ENCODE measurements at regions not wholly inside any gene's neighbourhood (a gene's known extent, or its start where the extent isn't known, plus 50 kb on each side); places are given as distances from the start of the nearest gene placed in this dataset.

DNA sequence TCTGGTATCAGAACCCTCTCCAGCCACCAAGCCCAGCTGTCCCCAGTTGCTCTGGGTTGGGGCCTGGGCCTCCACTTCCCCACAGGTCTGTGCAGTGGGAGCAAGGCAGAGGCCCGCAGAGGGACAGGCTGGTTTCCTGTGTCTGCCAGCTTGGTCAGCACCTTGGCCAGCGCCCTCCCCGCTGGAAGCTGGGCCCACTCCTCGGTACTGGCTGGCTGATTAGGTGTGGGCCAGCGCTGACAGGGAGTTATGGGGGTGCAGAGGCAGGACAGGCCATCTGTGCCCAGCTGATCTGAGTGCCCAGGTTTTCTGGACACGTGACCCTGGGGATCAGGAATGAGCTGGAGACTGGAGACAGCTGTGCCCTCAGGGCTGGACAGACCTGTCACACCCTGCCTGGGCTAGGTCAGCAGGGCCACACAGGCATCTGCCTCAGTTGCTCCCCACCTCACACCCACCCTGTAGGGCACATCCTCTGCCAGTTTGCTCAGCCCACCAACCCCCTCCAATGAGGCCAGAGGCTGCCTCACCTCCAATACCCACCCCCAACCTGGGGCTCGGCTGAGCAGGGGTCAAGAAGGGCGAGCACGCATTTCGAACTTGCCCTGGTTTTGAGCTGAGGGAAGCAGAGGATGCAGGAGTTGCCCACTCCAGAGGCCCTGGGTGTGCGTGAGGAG lies 175.3 kb downstream of the IGLL1 start:
- Histone ChIP-seq H3K4me3 (replicated peaks in 1 of 2; ENCODE audit: low read depth in 1 of 2, low read length in 2 of 2) (no peak overlapping the region), H3K27ac (ENCODE audit: low read depth, low read length) (no peak overlapping the region), H4K20me1 (ENCODE audit: insufficient read depth) (no peaks in the 10 kb centered on the region), H3K36me3 (ENCODE audit: control insufficient read depth in 1 of 2, insufficient read depth in 2 of 2, low read length in 2 of 2) (no peaks in the 10 kb centered on the region), H3K79me2 (ENCODE audit: insufficient read depth, low read length) (no peaks in the 10 kb centered on the region), H3K9me3 (ENCODE audit: control insufficient read depth in 1 of 2, insufficient read depth in 1 of 2, low read depth in 1 of 2, low read length in 2 of 2) (no peaks in the 10 kb centered on the region), H2AFZ (ENCODE audit: low read depth, low read length, poor library complexity, severe bottlenecking) (no peak overlapping the region), H3K9me2 (ENCODE audit: insufficient read depth) (no peaks in the 10 kb centered on the region), H3K27me3 (ENCODE audit: insufficient read depth, low read length) (peaks cover 3% of the 10 kb centered on the region; the same call in 1 of the 2 replicates), H3K4me1 (ENCODE audit: control insufficient read depth in 1 of 2, insufficient read depth in 2 of 2, low read length in 2 of 2) (peaks cover 11 to 17% of the 10 kb centered on the region in 2 experiments; a peak in 3 of 4 replicates), H3K9ac (ENCODE audit: low read length) (no peak overlapping the region), H3K4me2 (ENCODE audit: low read length) (no peak overlapping the region)
- no peak for DNase-seq (ENCODE audit: low read depth, low spot score)
- POLR2A ChIA-PET = no interaction called here
- no peak for ATAC-seq
- BruUV-seq (replicated peaks) = no TSS peak
- intact Hi-C loops (cut with micrococcal nuclease) = no loop called here
- RAD21 ChIA-PET (ENCODE audit: low non-redundant PET in 1 of 2, low total read pairs in 2 of 2, uncharacterized antibody in 2 of 2, unreplicated experiment in 2 of 2) = no interaction called here
- CTCF ChIA-PET = no interaction called here
- TF ChIP-seq, protein P1, sequence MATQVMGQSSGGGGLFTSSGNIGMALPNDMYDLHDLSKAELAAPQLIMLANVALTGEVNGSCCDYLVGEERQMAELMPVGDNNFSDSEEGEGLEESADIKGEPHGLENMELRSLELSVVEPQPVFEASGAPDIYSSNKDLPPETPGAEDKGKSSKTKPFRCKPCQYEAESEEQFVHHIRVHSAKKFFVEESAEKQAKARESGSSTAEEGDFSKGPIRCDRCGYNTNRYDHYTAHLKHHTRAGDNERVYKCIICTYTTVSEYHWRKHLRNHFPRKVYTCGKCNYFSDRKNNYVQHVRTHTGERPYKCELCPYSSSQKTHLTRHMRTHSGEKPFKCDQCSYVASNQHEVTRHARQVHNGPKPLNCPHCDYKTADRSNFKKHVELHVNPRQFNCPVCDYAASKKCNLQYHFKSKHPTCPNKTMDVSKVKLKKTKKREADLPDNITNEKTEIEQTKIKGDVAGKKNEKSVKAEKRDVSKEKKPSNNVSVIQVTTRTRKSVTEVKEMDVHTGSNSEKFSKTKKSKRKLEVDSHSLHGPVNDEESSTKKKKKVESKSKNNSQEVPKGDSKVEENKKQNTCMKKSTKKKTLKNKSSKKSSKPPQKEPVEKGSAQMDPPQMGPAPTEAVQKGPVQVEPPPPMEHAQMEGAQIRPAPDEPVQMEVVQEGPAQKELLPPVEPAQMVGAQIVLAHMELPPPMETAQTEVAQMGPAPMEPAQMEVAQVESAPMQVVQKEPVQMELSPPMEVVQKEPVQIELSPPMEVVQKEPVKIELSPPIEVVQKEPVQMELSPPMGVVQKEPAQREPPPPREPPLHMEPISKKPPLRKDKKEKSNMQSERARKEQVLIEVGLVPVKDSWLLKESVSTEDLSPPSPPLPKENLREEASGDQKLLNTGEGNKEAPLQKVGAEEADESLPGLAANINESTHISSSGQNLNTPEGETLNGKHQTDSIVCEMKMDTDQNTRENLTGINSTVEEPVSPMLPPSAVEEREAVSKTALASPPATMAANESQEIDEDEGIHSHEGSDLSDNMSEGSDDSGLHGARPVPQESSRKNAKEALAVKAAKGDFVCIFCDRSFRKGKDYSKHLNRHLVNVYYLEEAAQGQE (IDR thresholded peaks at IDR 0.05; ENCODE audit: low read depth) = peak; percentile 76
- TF ChIP-seq RAD21 (IDR thresholded peaks at IDR 0.05; ENCODE audit: low read depth) = no peak
